Calu3 (cell line): ENCODE measurements at regions not wholly inside any gene's neighbourhood (a gene's known extent, or its start where the extent isn't known, plus 50 kb on each side); places are given as distances from the start of the nearest gene placed in this dataset.
A peak's percentile ranks its signal among the peaks of the same experiment; 100 is the strongest.

Experiments
- BruUV-seq: library from RNA; stranded (reverse); fragments of 400-500 nt; replicated peaks from 2 replicates; lab custom pipeline; 2021; lab: Mats Ljungman, UMichigan
- CTCF ChIA-PET: fragments of 300-600 bp; sonication (Branson Sonifier 250); formaldehyde crosslinking; loops from one replicate; lab custom pipeline; 2022; ENCODE audit warnings: antibody characterized with exemption; lab: Charles Lee
- DNase-seq: peaks from one replicate; pipeline ENCODE4 v3.0.0; 2022
- H3K27ac Mint-ChIP-seq: one replicate; pipeline ENCODE4 v1.8.0; 2022; ENCODE audit warnings: mixed read lengths; ENCODE audit not compliant: unreplicated experiment
- H3K27me3 Mint-ChIP-seq: one replicate; pipeline ENCODE4 v1.8.0; 2022; ENCODE audit warnings: mixed read lengths; ENCODE audit not compliant: unreplicated experiment
- H3K36me3 Mint-ChIP-seq: one replicate; pipeline ENCODE4 v1.8.0; 2022; ENCODE audit warnings: mild to moderate bottlenecking, moderate library complexity, mixed read lengths; ENCODE audit not compliant: insufficient read depth, unreplicated experiment
- H3K4me1 Mint-ChIP-seq: one replicate; pipeline ENCODE4 v1.8.0; 2022; ENCODE audit warnings: mild to moderate bottlenecking, low read depth, mixed read lengths; ENCODE audit not compliant: unreplicated experiment
- H3K4me3 Mint-ChIP-seq: one replicate; pipeline ENCODE4 v1.8.0; 2022; ENCODE audit warnings: mild to moderate bottlenecking, low read depth, moderate library complexity, mixed read lengths; ENCODE audit not compliant: unreplicated experiment
- H3K9me3 Mint-ChIP-seq: one replicate; pipeline ENCODE4 v1.8.0; 2022; ENCODE audit warnings: low read depth, mixed read lengths; ENCODE audit not compliant: unreplicated experiment
- intact Hi-C: fragments of 100-400 bp; cut with micrococcal nuclease; formaldehyde crosslinking; loops from one replicate; pipeline ENCODE4 v1.10.0; 2022; ENCODE audit not compliant: unreplicated experiment
- TF ChIP-seq, protein P1 (sequence below): fragments of 200-600 bp; IDR thresholded peaks from one replicate; pipeline ENCODE4 v1.8.0; 2022; ENCODE audit warnings: antibody characterized with exemption; ENCODE audit not compliant: unreplicated experiment

DNA sequence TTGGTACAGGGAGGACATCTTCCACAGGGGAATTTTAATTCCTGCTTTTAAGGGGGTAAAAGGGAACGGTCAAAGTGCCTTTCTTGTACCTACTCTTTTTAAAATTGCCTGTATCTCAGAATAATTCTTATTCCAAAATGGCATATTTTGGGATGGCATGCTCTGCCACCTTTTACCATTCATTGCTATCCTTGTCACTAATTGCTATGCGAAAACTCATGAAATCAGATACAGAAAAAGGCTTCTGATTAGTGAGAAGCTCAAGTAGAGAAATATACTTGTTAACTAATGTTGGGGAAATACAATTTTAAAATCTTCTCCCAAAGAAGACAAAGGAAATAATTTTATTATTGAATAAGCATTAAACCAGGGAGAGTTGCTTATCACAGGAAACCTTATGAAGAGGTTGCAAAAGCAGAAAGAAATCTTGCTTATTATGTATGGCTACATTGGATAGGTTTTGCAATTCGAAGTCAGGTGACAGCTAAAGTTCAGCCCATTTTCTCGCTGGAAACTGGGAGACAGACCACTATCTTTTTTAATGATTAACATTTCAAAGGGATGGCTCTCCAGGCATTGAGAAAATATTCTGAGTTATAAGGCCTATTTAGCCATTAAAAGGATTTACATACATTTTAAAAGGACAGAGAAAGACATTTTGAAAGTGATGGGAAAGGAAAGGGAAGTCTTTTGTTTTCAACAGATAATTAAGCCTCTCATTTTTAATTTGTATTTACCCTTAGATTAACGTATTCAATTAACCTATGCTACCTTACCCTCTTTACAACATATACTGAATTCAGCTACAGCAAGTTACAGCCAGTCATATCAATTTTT is 110.3 kb upstream of the PRSS16 start:
- BruUV-seq: no TSS peak
- TF ChIP-seq, protein P1, sequence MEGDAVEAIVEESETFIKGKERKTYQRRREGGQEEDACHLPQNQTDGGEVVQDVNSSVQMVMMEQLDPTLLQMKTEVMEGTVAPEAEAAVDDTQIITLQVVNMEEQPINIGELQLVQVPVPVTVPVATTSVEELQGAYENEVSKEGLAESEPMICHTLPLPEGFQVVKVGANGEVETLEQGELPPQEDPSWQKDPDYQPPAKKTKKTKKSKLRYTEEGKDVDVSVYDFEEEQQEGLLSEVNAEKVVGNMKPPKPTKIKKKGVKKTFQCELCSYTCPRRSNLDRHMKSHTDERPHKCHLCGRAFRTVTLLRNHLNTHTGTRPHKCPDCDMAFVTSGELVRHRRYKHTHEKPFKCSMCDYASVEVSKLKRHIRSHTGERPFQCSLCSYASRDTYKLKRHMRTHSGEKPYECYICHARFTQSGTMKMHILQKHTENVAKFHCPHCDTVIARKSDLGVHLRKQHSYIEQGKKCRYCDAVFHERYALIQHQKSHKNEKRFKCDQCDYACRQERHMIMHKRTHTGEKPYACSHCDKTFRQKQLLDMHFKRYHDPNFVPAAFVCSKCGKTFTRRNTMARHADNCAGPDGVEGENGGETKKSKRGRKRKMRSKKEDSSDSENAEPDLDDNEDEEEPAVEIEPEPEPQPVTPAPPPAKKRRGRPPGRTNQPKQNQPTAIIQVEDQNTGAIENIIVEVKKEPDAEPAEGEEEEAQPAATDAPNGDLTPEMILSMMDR: no peak
- intact Hi-C loops: loop anchor here (10.0 kb wide), 1 partner anchor 812 kb away; no protein-coding TSS in a partner anchor
- H3K36me3 Mint-ChIP-seq: peaks cover 40% of the 10 kb centered on the region
- no peak overlapping the region for H3K4me3 Mint-ChIP-seq
- DNase-seq: no peak
- CTCF ChIA-PET: no interaction called here
- no peaks in the 10 kb centered on the region for H3K27me3 Mint-ChIP-seq
- H3K4me1 Mint-ChIP-seq: peaks cover 14% of the 10 kb centered on the region
- H3K27ac Mint-ChIP-seq: peak overlapping the region; percentile 83
- H3K9me3 Mint-ChIP-seq: no peaks in the 10 kb centered on the region

DNA sequence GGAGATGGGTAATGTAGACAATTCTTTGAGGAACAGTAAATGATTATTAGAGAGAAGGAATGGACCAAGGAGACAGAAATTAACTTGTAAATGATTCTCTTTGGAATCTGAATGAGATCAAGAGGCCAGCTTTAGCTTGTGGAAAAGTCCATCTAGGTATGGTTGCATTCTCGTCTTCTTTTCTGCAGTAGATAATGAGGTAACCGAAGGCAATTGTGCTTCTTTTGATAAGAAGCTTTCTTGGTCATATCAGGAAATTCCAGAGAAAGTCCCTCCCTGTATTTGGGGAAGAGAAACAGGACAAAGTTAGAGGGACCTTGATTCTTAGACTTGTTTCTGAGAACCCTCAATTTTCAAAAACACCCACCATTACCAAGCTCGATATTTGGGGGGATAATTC is 109.1 kb upstream of the PRSS16 start:
- CTCF ChIA-PET: interaction anchor here (0.6 to 1.9 kb wide), 5 partner anchors 8 to 916 kb away, joined by 3 to 6 read pairs (median 3); a partner anchor contains a TSS
- Mint-ChIP-seq H3K4me1 (peaks cover 14% of the 10 kb centered on the region), H3K36me3 (peaks cover 40% of the 10 kb centered on the region), H3K4me3 (no peak overlapping the region), H3K27me3 (no peaks in the 10 kb centered on the region), H3K9me3 (no peaks in the 10 kb centered on the region), H3K27ac (peak overlapping the region; percentile 83)
- intact Hi-C loops: loop anchor here (10.0 kb wide), 1 partner anchor 814 kb away; no protein-coding TSS in a partner anchor
- TF ChIP-seq, protein P1: no peak
- no peak for DNase-seq
- BruUV-seq: no TSS peak

DNA sequence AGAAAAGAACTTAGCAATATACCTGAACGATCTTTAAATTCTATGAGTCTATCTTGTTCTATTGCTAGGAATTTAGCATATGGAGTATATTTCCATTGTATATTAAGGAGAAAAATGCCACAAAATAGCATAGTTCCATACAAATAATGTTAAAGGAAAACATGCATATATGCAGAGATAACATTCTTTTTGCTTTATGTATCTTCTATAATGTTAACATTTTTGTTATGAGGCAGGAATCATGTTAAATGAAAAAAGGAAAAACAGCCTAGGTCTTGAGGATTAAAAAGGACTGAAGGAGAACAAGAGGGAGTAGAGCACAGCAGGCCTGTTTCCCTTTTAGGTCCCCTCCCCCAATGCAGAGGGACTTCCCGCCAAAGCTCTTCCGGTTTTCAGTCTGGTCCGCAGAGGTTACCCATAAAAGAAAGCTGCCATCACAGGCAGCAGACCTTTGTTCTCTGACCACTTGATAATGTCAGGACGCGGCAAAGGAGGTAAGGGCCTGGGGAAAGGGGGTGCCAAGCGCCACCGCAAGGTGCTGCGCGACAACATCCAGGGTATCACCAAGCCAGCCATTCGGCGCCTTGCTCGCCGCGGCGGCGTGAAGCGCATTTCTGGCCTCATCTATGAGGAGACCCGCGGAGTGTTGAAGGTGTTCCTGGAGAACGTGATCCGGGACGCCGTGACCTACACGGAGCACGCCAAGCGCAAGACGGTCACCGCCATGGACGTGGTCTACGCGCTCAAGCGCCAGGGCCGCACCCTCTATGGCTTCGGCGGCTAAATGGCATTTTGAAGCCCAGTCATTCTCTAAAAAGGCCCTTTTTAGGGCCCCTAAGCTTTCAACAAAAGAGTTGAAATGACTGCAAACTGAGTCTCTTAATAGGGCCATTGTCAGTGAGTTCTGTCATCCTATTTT is 108.4 kb upstream of the PRSS16 start:
- CTCF ChIA-PET: interaction anchor here (0.6 to 1.9 kb wide), 7 partner anchors 8 to 763 kb away, joined by 3 to 6 read pairs (median 3); a partner anchor contains a TSS
- peak; percentile 85 for DNase-seq
- no peaks in the 10 kb centered on the region for H3K9me3 Mint-ChIP-seq
- intact Hi-C loops: loop anchor here (10.0 kb wide), 1 partner anchor 814 kb away; no protein-coding TSS in a partner anchor
- peaks cover 14% of the 10 kb centered on the region for H3K4me1 Mint-ChIP-seq
- TF ChIP-seq, protein P1: no peak
- BruUV-seq: TSS peak; percentile 86
- no peak overlapping the region for H3K4me3 Mint-ChIP-seq
- H3K27me3 Mint-ChIP-seq: no peaks in the 10 kb centered on the region
- peaks cover 40% of the 10 kb centered on the region for H3K36me3 Mint-ChIP-seq
- H3K27ac Mint-ChIP-seq: peak overlapping the region; percentile 83
